NCI-H2029 treated with DMSO at 0.1 percent for 48 hours (cell line): ENCODE measurements at regions not wholly inside any gene's neighbourhood (a gene's known extent, or its start where the extent isn't known, plus 50 kb on each side); places are given as distances from the start of the nearest gene placed in this dataset.
"Not testable (repeated sequence)": the region's sequence is repeated elsewhere in the genome, so short reads cannot be mapped to it uniquely, and the experiment has no call there.

Experiments
- DNase-seq: peaks from one replicate; lab custom pipeline; 2025; lab: John Stamatoyannopoulos, UW

- not testable (repeated sequence) for DNase-seq
Measured at GRCh38 chr5:96319981-96320739, 112.9 kb downstream of the PCSK1 start.

GRCh38 chr5:96318569-96319110 is 114.4 kb downstream of the PCSK1 start:
- DNase-seq = peak; percentile 26

- no peak for DNase-seq
Measured at GRCh38 chr5:96317945-96318344, 115.1 kb downstream of the PCSK1 start.

GRCh38 chr5:96316487-96316886 is 116.6 kb downstream of the PCSK1 start:
- DNase-seq = no peak

GRCh38 chr5:96316017-96316416 is 117.0 kb downstream of the PCSK1 start:
- DNase-seq = no peak

- no peak for DNase-seq
Measured at GRCh38 chr5:96315431-96315830, 117.6 kb downstream of the PCSK1 start.

- DNase-seq = no peak
Measured at GRCh38 chr5:96312383-96312782, 120.7 kb downstream of the PCSK1 start.

- DNase-seq = not testable (repeated sequence)
Measured at GRCh38 chr5:96307047-96307446, 126.0 kb downstream of the PCSK1 start.

- DNase-seq = no peak
Measured at GRCh38 chr5:96302174-96302738, 130.8 kb downstream of the PCSK1 start.

- no peak for DNase-seq
Measured at GRCh38 chr5:96300976-96301375, 132.1 kb downstream of the PCSK1 start.

- no peak for DNase-seq
Measured at GRCh38 chr5:96297867-96298266, 135.2 kb downstream of the PCSK1 start.

- DNase-seq = no peak
Measured at GRCh38 chr5:96297290-96297689, 135.8 kb downstream of the PCSK1 start.

- no peak for DNase-seq
Measured at GRCh38 chr5:96294884-96295202, 138.2 kb downstream of the PCSK1 start.

GRCh38 chr5:96293966-96294883 is 138.8 kb downstream of the PCSK1 start:
- no peak for DNase-seq

- no peak for DNase-seq
Measured at GRCh38 chr5:96292582-96293247, 140.3 kb downstream of the PCSK1 start.

GRCh38 chr5:96289287-96289686 is 143.8 kb downstream of the PCSK1 start:
- not testable (repeated sequence) for DNase-seq

- no peak for DNase-seq
Measured at GRCh38 chr5:96288845-96289185, 144.2 kb downstream of the PCSK1 start.

- DNase-seq = no peak
Measured at GRCh38 chr5:96288166-96288844, 144.7 kb downstream of the PCSK1 start.

GRCh38 chr5:96287136-96287535 is 145.9 kb downstream of the PCSK1 start:
- DNase-seq = no peak

GRCh38 chr5:96285823-96286222 is 147.2 kb downstream of the PCSK1 start:
- no peak for DNase-seq

- no peak for DNase-seq
Measured at GRCh38 chr5:96284727-96285389, 148.2 kb downstream of the PCSK1 start.
